ENCODE measurements at regions not wholly inside any gene's neighbourhood (a gene's known extent, or its start where the extent isn't known, plus 50 kb on each side); places are given as distances from the start of the nearest gene placed in this dataset.
A peak's percentile ranks its signal among the peaks of the same experiment; 100 is the strongest.

DNA sequence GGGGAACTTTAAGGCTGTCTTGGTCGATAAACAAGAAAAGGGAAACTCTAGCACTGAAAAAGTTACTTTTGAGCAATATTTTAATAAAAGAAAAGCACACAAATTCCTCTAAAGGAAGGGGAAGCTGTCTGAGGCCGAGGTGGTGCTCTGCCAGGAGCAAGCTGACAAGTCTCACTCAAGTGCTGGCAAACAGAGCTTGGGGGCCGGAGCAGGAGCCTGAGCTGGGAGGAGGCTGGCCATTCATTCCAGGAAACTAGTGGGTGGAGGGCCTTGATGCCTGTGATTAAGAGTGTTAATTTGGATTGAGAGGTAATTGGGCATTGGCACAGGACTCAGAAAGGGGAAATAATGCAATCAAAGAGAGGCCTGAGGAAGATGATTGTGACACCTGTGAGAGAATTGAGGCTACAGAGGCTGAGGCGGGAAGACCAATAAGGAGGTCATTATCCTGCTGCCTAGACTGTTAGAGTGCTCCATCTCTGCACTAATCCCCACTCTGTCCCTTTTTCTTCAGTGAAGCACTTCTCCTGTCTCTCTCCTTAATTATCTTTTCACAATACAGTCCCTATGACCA lies 154.9 kb upstream of the COL1A2 start:
- DNase-seq: no peak

DNA sequence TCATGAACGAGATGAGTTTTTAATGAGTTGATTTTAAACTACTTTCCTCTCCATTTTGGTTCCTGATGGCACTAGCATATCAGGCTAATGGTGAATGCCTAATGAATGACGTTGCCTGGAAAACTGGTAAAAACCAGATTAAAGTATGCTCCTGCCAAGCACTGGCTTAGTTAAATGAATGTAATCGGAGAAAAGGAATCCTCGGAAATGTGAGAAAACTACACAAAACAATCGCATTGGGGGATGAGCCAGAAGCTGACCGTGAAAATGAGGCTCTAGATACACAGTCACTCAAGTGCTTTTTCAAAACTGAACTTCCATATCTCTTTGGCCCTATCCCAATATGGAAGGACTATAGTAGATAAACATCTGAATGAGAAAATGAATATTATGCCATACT lies 153.8 kb upstream of the COL1A2 start:
- DNase-seq: no peak

DNA sequence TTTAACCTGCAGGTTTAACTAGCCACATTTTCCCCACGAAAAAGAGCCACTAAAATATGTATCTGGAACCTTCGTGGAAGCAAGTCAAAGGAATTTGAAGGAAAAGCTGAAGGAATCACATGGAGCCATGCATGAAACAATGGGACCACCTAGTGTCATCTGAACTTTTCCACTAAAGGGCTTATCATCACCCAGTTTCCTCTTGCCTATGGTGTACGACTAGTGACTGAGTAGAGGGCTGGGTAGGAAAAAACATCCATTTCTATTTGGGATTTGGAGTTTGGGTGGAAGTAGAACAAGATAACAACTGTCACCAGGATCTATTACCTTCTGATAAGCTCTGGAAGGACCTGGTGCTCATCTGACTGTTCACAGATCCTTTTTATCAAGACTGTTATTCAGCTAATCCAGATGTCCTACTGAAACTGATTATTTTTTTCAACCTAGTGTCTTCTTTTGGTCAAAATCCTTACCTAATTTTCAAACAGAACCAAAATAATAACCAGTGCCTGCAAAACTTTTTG lies 153.2 kb upstream of the COL1A2 start:
- no peak for DNase-seq

DNA sequence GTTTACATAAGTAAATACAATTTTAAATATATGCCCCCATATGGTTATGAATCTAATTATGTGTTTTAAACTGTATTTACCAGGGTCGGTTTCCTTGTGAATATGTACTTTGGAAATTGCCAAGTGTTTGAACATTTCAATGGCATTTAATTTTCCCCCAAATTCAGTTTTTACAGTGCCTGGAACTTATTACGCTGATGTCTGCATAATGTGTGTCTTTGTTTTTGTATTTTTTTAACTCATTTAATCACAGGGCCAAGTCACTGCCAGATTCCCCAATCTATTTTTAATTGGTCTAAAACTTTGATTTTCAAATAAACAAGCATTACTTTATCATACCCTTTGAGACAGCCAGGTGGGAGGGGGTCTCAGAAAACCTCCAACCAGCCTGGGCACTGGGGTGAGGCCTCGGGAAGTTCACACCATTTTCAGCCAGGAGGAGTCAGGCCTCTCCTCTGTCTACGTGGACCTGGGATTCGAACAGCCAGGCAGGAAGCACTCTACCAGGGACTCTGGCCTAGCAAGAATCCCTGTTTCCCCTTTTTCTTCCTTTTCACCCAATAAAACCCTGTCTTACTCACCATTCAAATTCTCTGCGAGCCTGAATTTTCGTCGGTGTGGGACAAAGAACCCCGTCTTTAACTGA lies 151.5 kb upstream of the COL1A2 start:
- DNase-seq: no peak

DNA sequence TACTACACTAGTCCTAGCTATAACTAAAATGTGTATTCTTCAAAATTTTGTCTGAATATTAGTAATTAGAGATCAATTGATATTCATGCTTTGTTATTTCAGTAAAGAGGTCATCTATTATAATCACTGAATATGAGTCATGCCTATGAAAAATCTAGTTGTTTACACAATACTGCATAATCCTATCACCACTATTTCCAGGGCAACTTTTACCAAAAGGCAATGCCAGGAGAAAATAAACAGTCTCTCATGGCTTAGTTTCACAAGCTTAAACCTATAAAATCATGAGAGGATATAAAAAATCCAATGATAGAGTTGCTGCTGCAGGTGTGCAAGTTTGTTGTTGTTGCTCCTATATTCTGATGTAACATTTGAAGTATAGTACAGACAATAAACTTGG lies 149.9 kb upstream of the COL1A2 start:
- no peak for DNase-seq

DNA sequence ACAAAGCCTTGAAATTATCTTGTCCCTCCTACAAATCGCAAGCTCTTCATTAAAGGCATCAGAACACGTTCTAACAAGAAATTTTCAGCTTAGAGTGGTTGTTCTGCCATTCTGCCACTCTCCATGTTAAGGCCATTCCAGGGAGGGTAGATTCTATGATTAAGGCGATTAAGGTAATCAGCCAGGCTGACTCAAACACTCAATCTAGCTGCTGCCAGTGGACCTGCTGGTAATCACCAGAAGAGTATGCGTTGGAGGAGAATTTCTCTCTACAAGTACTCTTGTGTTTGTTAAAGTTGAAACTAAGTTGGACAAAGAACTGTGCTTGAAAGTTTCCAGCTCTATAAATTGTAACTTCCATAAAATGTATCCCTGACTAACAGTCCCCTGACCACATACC lies 149.2 kb upstream of the COL1A2 start:
- no peak for DNase-seq

DNA sequence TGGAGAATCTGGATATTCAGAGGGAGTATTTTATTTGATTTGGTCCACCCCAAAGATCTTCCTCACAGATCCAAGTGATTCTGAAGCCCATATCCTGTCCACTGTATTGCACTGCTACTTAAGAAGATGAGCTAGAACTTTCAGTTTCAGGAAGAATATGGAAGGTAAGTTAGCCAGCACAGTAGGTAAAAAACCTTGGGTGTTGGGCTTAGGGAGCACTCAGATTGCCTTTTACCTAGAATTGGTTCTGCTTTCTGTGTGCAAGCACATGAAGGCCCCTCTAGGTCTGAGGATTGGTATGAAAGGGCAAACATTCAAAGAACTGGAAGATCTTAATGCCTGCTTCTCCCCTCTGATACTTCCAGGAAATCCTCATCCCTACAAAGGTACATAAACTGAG lies 146.7 kb upstream of the COL1A2 start:
- no peak for DNase-seq

DNA sequence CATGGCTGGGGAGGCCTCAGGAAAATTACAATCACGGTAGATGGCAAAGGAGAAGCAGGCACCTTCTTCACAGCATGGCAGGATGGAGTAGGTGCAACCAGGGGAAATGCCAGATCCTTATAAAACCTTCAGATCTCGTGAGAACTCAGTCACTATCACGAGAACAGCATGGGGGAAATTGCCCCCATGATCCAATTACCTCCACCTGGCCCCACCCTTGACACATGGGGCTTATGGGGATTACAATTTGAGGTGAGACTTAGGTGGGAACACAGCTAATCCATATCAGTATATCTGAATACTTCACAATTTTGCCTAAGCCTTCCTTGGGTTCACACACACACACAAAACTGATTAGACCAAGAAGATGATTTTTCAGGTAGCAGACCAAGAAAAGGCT lies 145.1 kb upstream of the COL1A2 start:
- no peak for DNase-seq

DNA sequence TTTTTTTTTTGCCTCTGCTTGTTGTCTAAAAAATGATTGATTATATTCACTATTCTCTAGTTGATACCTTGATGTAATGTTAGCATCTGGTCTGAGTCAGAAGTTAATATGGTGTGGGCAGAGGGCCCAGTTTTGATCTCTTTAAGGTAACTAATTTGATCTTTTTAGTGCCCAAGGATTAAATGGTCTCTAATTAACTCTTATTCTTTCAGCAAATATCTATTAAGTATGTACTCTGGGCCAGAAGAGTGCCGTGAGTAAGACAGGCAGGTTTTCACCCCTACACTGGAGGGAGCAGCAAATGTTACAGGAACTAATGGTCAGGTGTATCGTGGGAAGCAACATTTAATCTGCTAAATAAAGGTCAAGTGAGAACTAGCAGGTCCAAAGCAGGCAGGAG lies 144.6 kb upstream of the COL1A2 start:
- DNase-seq: no peak

DNA sequence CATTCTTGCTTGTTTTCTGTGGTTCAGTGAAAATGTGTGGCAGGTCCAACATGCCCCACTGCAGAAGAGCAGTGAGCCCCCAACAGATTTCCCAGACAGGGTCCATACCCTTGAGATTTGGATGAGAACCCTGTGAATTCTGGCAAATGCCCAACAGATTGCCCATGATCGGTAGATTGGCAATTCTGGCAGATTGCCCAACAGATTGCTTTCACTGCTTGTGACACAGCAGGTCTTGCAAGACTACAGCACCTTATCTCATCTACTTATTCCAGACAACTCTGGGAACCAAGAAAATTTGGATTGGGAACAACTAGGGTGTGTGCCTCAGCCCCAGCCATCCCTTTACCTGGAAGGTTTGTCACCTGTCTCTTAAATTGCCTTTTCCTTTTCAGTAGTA lies 143.7 kb upstream of the COL1A2 start:
- DNase-seq: no peak

DNA sequence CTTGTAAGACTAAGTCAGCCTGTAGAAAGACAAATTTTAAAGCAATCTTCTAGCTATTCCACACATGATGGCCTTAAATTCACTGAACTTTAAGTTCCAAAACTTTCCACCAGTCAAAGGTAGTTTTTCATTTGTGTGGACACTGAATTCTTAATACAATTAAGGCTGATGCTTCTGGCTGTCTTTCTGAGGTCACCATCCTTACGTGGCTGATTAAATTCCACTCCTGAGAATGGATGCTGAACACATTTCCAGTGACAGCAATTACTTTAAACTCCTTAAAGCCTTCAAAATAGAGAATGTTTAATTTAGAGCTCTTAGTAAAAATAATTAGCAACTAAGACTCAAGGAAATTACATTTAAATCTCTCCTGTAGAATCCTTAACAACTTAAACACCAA lies 142.6 kb upstream of the COL1A2 start:
- DNase-seq: no peak

DNA sequence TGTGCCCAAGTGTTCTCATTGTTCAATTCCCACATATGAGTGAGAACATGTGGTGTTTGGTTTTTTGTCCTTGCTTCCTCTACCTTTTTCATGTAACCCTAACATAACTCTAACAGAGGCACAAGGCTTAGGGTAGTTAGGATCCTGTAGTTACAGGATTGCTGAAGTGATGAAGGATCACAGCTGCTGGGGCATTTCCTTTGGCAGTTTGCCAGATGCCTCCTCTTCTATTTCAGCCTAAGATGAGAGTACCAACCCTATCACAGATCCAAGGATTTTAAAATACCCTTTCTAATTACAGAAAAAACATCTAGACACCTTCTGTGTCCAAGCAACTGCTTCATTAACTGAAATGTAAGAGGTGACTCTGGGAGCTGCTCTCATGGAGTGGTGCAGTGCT lies 141.7 kb upstream of the COL1A2 start:
- no peak for DNase-seq

DNA sequence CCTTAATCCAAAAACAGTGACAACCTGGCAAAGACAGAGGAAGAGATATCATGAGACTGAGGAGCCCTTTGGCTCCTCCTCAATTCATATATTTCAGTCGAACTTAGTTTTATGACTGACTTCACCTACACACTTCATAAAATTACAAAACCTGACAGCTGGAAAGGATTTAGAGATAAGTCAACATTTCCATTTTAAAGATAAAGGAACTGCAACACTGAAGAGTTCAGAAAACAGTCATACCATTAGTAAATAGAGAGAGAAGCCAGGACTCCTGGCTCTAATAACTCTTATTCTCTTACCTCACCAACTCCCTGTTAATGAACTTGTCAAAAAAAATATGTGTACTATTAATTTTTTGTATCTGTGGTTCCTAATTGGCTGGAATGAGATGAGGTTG lies 141.0 kb upstream of the COL1A2 start:
- DNase-seq: no peak

DNA sequence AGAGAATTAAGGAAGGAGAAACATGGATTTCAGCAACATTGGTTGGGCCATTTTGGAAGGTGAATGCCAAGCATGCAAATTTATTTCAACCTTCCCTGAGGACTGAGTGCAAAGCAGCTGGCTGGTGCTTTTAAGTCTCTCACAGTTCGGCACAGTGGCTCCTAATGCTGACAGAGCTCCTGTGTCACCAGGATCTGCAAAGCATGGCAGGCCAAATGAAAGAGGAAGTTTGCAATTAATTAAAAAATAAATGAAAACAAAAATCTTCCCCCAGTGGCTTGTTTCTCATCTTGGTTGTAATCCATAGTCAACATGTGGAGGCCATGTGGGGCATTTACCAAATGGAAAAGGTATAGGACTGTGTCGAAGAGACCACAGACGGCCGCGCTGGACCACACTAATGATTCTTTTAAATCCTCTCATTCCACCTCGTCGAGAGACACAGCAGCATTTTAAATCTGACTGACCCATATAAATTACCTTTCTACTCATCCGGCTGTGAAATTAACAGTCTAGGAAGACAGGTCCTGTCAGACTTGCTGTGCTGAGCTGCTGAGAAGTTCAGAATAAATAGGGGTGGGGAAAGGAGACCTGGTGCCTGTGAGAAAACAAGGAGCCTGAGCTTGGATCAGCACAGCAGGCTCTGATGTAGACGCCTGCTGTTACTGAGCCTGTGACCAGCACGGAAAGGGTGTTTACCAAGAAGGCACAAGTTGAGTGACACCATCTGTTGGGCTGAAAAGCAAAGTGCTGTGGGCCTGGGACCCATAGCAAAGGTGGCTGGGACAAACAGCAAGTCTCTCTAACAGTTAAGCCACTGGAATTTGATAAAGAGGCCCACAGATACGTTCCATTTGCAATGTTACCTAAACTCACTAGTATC lies 136.0 kb upstream of the COL1A2 start:
- peak; percentile 37 for DNase-seq

DNA sequence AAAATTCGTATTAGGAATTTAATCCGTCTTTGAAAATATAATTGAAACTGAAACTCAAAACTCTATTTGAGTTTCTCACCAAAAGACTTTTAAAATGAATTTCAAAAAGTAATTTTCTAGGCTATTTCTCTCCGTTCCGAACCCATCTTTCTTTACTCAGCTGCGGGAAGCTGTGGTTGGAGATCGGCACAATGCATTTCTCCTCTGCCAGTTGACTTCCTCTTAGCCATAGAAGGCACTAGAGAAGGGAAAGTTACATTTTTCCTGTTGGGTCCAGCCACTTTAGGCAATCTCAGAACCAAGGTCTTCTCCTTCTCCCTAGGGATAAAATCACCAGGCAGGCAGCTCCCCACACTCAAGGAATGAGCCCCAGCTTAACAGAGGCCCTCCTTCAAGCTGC lies 133.6 kb upstream of the COL1A2 start:
- DNase-seq: no peak

DNA sequence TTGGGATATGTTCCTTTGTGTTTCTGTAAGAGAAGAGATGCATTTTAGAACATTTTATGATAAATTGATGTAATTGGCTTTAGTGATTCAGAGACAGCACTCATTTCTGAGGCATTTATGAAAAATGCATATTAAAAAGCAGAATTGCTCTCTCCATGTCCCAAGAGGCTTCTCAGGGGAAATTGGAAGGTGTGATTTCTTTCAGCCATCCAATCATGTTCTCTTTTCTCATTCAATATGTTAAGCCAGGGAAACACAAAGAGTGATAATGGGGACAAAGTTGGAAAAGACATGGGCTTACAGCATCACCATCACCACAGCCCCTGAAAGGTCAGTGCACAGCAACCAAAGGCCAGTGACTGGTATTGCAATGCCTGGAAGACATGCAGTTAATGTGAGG lies 129.9 kb upstream of the COL1A2 start:
- no peak for DNase-seq

DNA sequence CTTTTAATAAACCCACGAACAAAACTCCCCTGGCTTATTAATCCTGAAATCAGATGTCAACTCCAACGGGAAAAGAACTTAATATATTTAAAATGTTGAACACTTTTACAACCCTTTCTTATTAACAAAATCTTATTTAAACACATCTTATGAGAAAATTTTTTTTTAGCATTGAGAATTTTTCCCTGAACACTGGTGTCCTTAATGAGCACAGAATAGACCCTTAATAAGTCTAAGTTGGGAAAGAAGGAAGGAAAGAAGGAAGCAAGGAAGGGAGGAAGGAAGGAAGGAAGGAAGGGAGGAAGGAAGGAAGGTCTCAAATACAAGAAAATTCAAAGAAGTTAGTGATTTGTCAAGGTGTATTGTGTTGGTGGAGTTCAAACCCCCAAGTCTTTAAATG lies 129.2 kb upstream of the COL1A2 start:
- no peak for DNase-seq

DNA sequence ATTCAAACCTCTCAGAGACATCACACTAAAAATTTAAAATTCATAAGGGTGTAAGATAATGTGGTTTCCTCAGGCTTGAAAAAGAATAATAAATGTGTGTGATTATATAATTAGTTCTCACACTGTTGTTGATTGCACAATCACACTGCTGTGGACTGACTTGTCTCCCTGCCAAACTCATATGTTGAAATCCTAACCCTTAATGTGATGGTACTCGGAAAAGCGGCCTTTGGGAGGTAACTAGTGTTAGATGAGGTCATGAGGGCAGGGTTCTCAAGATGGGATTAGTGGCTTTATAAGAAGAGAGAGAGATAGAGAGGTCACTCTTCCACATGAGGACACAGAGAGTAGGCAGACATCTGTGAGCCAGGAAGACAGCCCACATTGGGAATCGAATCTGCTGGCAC lies 128.5 kb upstream of the COL1A2 start:
- peak; percentile 52 for DNase-seq

DNA sequence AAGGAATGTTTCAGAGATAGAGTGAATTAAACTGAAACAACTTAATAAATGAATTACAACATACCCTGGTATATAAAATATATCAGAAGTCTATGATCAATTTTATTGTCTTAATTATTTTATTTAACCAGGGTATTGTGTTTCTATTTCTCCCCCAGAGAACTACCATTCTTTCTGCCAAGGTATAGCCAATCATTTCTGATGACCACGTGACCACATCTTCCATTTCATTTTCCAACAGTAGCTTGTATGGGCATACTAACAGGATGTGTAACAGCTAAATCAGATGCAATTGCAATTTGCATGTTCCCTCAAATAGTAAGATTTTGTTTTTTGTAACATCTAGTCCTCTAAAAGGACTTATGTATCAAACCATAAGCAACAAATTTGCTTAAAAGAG lies 123.9 kb upstream of the COL1A2 start:
- no peak for DNase-seq

DNA sequence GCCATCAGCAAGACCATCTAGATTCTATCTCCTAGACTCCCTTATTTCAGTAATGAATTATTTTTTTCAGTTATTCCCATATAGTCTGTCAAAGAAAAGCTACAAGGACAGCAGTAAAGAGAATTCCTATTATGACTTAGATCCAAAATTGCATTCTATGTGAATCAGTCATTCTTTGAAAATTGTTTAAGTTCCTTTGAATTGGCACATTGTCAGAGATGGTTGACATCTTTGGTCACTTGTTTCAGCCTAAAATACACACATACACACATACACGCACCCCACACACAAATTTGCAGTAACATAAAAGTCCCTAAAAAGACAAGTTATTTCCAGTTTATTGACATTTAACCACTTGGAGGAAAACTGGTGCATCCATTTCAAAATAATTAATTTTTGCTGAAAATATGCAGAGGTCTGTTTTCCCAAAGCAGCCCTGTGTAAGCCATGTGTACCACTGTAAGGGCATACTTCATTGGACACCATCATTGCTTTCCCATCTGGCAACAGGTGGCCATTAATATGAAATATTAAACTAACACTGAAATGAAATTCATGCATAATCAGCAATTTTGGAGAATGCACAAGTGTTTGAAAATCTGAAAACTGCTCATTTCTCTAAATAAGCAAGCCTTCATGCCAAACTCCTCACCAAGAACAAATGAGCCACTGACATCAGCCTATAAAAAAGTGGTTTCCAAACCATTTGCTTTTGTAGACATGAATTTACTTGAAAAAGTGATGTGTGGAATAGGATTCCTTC lies 121.7 kb upstream of the COL1A2 start:
- peak; percentile 53 for DNase-seq

DNA sequence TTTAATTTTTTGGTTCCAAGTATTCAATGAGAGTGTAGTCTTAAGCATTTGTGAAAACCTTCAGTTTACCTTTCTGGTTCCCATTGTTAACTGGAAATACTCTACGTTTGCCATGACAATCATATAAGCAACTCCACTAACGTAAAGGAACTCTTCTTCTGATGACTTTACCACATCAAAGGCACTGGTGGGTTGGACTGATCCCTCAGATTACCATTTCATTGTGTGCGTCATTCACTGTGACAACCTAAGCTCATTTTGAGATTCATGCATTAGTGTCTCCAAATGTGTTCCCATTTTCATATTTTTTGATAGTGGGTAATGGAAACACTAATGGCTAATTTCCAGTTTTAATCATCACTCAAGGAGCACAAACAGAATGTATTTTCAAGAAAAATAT lies 119.9 kb upstream of the COL1A2 start:
- DNase-seq: no peak

DNA sequence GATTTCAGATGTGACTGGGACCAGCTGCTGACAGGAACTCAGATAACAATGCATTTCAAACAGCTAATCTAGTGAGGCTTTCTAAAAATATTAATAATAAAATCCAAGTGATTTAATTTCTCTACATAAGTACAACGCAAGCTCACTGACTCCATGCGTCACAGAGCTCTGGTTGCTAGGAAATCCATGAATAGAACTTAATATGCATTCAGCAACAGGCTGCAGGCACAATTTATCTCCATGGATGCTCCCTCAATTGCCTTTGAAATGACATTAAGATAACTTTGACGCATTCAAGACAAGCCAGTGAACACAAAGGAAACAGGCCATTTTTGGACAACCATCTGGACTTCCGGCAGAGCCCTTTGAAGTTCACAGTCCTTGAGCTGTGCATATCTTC lies 118.7 kb upstream of the COL1A2 start:
- no peak for DNase-seq

DNA sequence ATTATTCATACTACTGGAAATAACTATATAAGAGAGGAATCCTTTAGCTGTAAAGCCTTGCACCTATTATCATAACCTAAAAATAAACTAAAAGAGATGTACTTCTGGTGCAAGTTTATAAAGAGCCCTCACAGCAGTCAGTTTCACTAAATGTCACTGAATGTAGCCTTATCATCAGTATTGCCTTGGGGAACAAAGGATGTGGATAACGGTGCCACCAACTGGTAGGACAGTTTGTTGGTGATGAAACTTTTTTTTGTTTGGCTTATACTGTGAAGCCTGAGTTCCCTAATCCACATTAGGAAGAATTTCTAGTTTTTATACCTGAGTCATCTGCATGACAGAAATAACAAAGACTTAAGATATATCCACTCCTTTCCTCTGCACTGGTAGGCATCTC lies 117.9 kb upstream of the COL1A2 start:
- DNase-seq: peak; percentile 39
